Endothelial cell of umbilical vein (primary cell): ENCODE measurements at regions not wholly inside any gene's neighbourhood (a gene's known extent, or its start where the extent isn't known, plus 50 kb on each side); places are given as distances from the start of the nearest gene placed in this dataset.
"Not testable (repeated sequence)": the region's sequence is repeated elsewhere in the genome, so short reads cannot be mapped to it uniquely, and the experiment has no call there.

Experiments
- BruUV-seq: library from RNA; stranded (reverse); fragments of 400-500 nt; replicated peaks from 2 replicates; lab custom pipeline; 2021; lab: Mats Ljungman, UMichigan
- CTCF ChIA-PET: fragments of 300-600, 350-600 bp; sonication (Branson Sonifier 250); formaldehyde crosslinking; loops from one replicate; lab custom pipeline; 2021; ENCODE audit warnings: antibody characterized with exemption, inconsistent platforms; lab: Charles Lee
- POLR2A ChIA-PET: fragments of 300-600, 350-600 bp; sonication (Branson Sonifier 250); formaldehyde crosslinking; loops from one replicate; lab custom pipeline; 2021; ENCODE audit warnings: antibody characterized with exemption, inconsistent platforms; lab: Charles Lee
- DNase-seq: peaks from one replicate; pipeline ENCODE4 v3.0.0-alpha.2; 2011; ENCODE audit warnings: low read depth, low spot score
- FAIRE-seq: peaks from 2 replicates; lab custom pipeline; 2011; peaks lifted over from hg19 to GRCh38; lab: Jason Lieb, UNC
- H2AFZ ChIP-seq: 2 replicates; pipeline ENCODE4 v1.6.0; 2012; ENCODE audit warnings: low read depth, low read length, control low read depth, inconsistent platforms
- H3K27ac ChIP-seq: 2 replicates; pipeline ENCODE4 v1.5.1; 2011; ENCODE audit warnings: low read depth, mild to moderate bottlenecking, control low read depth, low read length, moderate library complexity; ENCODE audit not compliant: insufficient read depth
- H3K27me3 ChIP-seq, 2 experiments: 2 replicates each; pipeline versions ENCODE4 v1.6.0 to v1.6.1; 2011; ENCODE audit warnings: low read length in 2 of 2, mixed read lengths in 1 of 2; ENCODE audit not compliant: control insufficient read depth in 2 of 2, insufficient read depth in 2 of 2
- H3K36me3 ChIP-seq, 2 experiments: 2 replicates in 1 of 2; 3 replicates in 1 of 2; pipeline ENCODE4 v1.5.1; 2011; ENCODE audit warnings: low read length in 2 of 2, mild to moderate bottlenecking in 1 of 2, moderate library complexity in 1 of 2; ENCODE audit not compliant: control insufficient read depth in 2 of 2, insufficient read depth in 2 of 2; ENCODE audit errors: extremely low read depth in 1 of 2
- H3K4me1 ChIP-seq: 3 replicates; pipeline ENCODE4 v1.5.1; 2011; ENCODE audit warnings: mild to moderate bottlenecking, low read length; ENCODE audit not compliant: control insufficient read depth, insufficient read depth; ENCODE audit errors: extremely low read depth
- H3K4me2 ChIP-seq: 2 replicates; pipeline ENCODE4 v1.6.1; 2011; ENCODE audit warnings: low read length, control low read depth, mixed read lengths; ENCODE audit not compliant: insufficient read depth
- H3K4me3 ChIP-seq, 3 experiments: fragments of 200-600 bp in 1 of 3; sonication (generic), shearing (Covaris generic) in 1 of 3; replicated peaks in 1 of 3; 2 replicates each; pipeline ENCODE4 v1.5.1; 2011 to 2016; ENCODE audit warnings: control low read depth in 3 of 3, low read length in 3 of 3, mild to moderate bottlenecking in 2 of 3, inconsistent platforms in 1 of 3, low read depth in 1 of 3, moderate library complexity in 1 of 3; ENCODE audit not compliant: insufficient read depth in 1 of 3
- H3K79me2 ChIP-seq: 2 replicates; pipeline ENCODE4 v1.6.0; 2012; ENCODE audit warnings: low read length, inconsistent platforms; ENCODE audit not compliant: control insufficient read depth, insufficient read depth
- H3K9ac ChIP-seq: replicated peaks from 2 replicates; pipeline ENCODE3; 2011; ENCODE audit warnings: low read length, control low read depth; ENCODE audit not compliant: insufficient read depth; ENCODE audit errors: extremely low read depth
- H3K9me1 ChIP-seq: replicated peaks from 3 replicates; pipeline ENCODE4 v1.6.0; 2011; ENCODE audit warnings: mild to moderate bottlenecking, low read length; ENCODE audit not compliant: control insufficient read depth, insufficient read depth; ENCODE audit errors: extremely low read depth
- H3K9me3 ChIP-seq: replicated peaks from 2 replicates; pipeline ENCODE4 v1.5.1; 2012; ENCODE audit warnings: low read length, inconsistent platforms; ENCODE audit not compliant: control insufficient read depth, insufficient read depth
- H4K20me1 ChIP-seq: replicated peaks from 2 replicates; pipeline ENCODE3; 2011; ENCODE audit warnings: mild to moderate bottlenecking, low read length; ENCODE audit not compliant: control insufficient read depth, insufficient read depth; ENCODE audit errors: extremely low read depth
- dilution Hi-C: fragments of 300-500 bp; cut with MboI; formaldehyde crosslinking; loops from one replicate; pipeline ENCODE4 v1.15.0; 2019; ENCODE audit warnings: low sequenced_read_pairs; ENCODE audit not compliant: extremely low pct_ligation_motif_present
- intact Hi-C: fragments of 100-400 bp; cut with micrococcal nuclease; formaldehyde crosslinking; loops from one replicate; pipeline ENCODE4 v1.10.0; 2022

- not testable (repeated sequence) for FAIRE-seq
Measured at GRCh38 chr2:89947208-89947815, 1255.8 kb downstream of the RPIA start.

GRCh38 chr2:89948102-89948501 is 1256.6 kb downstream of the RPIA start:
- FAIRE-seq, intact Hi-C loops, H3K27me3 ChIP-seq, dilution Hi-C loops, H3K9ac ChIP-seq, POLR2A ChIA-PET, H3K9me1 ChIP-seq, H3K79me2 ChIP-seq, H3K4me3 ChIP-seq, H4K20me1 ChIP-seq, DNase-seq, H3K4me2 ChIP-seq, H3K4me1 ChIP-seq, H3K9me3 ChIP-seq, H3K27ac ChIP-seq, H3K36me3 ChIP-seq, CTCF ChIA-PET, BruUV-seq, H2AFZ ChIP-seq: not testable (repeated sequence)

More at GRCh38 chr2:89947208-89947815, 1255.8 kb downstream of the RPIA start:
- BruUV-seq, H4K20me1 ChIP-seq, H3K4me3 ChIP-seq, intact Hi-C loops, CTCF ChIA-PET, POLR2A ChIA-PET, H3K36me3 ChIP-seq, H3K4me2 ChIP-seq, H3K27ac ChIP-seq, H3K9me3 ChIP-seq, H3K4me1 ChIP-seq, DNase-seq, H3K27me3 ChIP-seq, H3K9ac ChIP-seq, H3K9me1 ChIP-seq, H3K79me2 ChIP-seq, dilution Hi-C loops, H2AFZ ChIP-seq: not testable (repeated sequence)

GRCh38 chr2:89950807-89951206 is 1259.3 kb downstream of the RPIA start:
- H3K4me3 ChIP-seq, H3K27me3 ChIP-seq, H3K4me1 ChIP-seq, H3K9me1 ChIP-seq, CTCF ChIA-PET, H3K27ac ChIP-seq, BruUV-seq, H3K9me3 ChIP-seq, H2AFZ ChIP-seq, H3K79me2 ChIP-seq, H3K36me3 ChIP-seq, POLR2A ChIA-PET, H3K9ac ChIP-seq, H4K20me1 ChIP-seq, intact Hi-C loops, H3K4me2 ChIP-seq, DNase-seq, dilution Hi-C loops: not testable (repeated sequence)
- FAIRE-seq, result peak; percentile 94

- H3K4me1 ChIP-seq, BruUV-seq, H3K9me3 ChIP-seq, H3K4me2 ChIP-seq, H3K36me3 ChIP-seq, H3K79me2 ChIP-seq, H3K4me3 ChIP-seq, DNase-seq, H2AFZ ChIP-seq, H3K27me3 ChIP-seq, H3K9ac ChIP-seq, H3K9me1 ChIP-seq, CTCF ChIA-PET, H4K20me1 ChIP-seq, H3K27ac ChIP-seq, intact Hi-C loops, POLR2A ChIA-PET, dilution Hi-C loops, FAIRE-seq: not testable (repeated sequence)
Measured at GRCh38 chr2:89957236-89957635, 1265.8 kb downstream of the RPIA start.
